T-helper 1 cell treated with Interleukin-12 subunit alpha and Interleukin-12 subunit beta and Interleukin-4 antibody, amounts not matched to agents 30 ng/mL and 1 ng/mL, for 36 hours (primary cell): ENCODE measurements at regions not wholly inside any gene's neighbourhood (a gene's known extent, or its start where the extent isn't known, plus 50 kb on each side); places are given as distances from the start of the nearest gene placed in this dataset.
"Not testable (repeated sequence)": the region's sequence is repeated elsewhere in the genome, so short reads cannot be mapped to it uniquely, and the experiment has no call there.

Experiments used
- intact Hi-C: fragments of 100-400 bp; cut with micrococcal nuclease; formaldehyde crosslinking; loops from one replicate; pipeline ENCODE4 v1.15.1; 2024

DNA sequence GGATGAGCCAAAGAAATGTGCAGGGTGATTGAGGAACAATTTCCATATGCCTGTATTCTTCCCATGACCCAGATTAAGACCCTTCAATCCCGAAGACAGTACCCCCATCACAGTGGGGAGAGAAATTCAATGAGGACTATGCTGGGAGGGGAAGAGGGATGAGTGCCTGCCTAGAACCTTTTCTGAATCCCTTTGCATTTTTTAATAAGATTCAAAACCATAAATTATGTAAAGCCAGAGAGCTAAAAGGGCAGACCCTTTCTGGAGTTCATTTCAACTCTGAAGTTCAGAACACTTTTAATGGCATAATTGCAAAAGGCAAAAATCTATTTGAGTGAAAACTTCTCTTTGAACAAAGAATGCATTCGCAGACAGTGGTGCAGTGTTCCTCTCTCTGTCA, 529.5 kb downstream of the NTRK3 start:
- intact Hi-C loops = no loop called here

DNA sequence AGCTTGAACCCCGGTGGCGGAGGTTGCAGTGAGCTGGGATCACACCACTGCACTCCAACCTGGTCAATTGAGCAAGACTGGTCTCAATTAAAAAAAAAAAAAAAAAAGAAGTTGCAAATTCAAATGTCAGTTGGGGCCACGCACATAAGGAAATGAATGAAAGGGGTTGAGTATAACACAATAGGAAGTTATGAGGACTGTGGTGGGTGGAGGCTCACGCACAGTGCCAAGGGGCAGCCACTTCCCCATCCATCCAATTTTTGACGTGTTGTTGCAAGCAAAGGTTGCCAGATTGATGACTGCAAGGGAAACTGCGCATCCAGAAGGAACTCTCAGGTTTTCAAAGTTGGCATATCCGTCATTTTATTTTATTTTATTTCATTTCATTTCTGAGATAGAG, 532.2 kb downstream of the NTRK3 start:
- intact Hi-C loops = no loop called here

DNA sequence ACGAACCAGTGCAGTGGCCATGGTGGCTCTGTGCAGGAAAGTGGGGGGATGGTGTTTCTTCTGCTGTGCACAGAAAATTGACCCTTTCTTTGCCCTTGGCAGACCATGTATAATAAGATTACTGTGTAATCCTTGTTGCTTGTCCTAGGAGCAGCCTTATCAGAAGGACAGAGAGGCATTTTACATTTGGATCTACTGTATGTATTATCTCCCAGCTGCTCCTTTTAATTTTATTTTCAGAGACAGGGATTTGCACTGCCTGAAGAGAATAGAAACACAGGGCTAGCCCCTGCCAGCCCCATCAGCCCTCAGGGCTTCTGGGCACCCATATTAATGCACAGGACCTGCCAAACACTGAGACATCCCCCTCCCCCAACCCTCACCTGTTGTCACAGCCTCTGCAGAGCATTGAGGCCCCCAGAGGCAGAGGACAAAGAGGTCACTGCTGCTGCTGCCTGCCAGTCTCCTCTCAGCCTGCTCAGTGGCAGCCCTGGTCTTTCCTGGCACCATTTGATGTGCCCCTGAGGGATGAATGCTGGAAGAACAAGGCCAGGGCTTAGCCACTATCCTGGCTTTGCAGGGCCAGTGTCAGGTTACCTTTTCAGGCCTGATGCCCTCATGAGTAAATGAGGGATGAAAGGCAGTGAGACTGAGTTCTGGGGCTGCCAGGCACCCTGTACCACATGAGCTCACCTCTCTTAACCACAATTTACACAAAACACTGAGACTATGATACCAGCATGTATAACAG, 533.4 kb downstream of the NTRK3 start:
- intact Hi-C loops = no loop called here

DNA sequence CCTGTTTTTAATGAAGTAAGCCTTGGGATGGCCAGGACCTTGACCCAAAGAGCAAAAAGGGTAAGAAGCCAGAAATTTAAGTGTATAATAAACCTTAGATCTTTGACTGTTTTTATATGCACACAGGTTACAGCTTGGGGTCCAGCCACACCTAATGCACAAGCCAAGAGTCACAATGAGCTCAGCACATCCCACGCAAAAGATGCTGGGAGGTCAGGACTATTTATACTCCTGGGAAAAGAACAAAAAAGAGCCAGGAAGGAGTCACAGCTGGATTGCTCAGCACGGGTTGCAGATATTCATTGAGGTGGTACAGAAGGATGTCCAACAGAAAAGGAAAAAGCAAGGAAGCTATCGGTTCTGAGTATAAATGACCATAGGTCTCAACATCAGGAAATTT, 536.3 kb downstream of the NTRK3 start:
- intact Hi-C loops = no loop called here

DNA sequence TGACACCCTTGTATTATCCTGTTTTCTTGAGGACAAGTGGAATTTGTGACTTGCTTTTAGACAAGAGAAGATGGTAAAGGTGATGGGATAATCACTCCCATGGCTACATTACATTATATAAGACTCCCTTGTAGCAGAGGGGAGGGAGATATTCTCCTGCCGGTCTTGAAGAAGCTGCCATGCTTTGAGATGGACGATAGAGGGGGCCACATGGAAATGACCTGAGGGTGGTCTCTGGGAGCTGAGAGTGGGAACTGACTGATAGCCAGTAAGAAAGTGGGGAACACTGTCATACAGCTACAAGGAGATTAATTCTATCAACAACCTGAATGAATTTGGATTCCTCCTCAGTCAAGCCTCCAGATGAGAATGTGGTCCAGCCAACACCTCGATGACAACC, 540.1 kb downstream of the NTRK3 start:
- intact Hi-C loops = no loop called here

DNA sequence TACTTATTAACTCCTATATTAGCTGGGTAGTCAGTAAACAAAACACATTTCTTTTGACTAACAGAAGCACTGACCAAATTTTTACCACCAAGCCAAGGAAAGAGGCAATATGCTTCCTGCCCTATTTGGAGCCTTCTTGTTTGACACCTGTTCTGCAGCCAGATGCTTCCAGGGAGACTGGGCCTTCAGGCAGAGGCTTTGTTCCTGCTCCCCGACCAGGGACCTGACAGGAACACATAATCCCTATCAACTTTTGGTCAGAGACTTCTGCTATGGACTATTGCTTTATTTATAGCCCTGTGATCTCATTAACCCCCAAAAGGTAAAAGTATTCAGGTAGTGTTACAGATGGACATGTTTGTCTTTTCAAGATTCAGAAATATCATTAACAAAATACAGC, 541.3 kb downstream of the NTRK3 start:
- intact Hi-C loops = no loop called here

DNA sequence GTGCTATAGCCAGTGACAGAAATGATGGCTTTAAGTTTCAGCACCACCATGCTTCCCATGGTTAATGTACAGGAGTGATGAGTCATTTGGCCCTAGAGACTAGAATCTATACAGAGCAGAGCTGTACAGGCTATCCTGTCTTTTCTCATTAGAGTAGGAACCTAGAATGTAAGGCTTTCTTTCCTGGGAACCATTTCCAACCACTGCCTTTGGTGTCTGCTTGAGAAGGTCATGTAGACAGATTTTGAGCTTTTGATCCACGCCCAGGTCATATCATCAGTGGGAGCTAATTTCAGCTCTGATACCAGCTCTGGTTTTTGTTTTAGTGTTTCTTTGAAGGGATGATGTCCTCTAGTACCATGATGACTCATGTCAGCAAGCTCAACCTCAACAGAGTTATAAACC, 543.1 kb downstream of the NTRK3 start:
- intact Hi-C loops = no loop called here

DNA sequence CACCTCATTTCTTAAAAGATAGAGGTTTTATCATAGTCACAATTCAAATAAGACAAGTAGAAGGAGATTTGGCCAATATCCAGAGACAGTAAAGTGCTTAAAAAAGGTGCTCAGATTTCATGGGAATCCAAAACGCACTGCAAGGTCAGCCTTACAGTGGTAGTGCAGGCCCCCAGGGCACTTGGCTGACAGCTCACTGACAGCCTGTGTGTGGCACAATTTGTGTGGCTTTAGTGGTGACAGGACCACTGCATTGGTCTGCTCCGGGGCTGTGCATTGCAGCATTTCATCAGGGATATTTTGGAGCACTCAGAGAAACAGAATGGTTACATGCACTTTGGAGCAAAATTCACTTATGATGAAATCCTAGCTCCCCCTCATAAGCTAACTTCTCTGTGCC, 544.3 kb downstream of the NTRK3 start:
- intact Hi-C loops = no loop called here

DNA sequence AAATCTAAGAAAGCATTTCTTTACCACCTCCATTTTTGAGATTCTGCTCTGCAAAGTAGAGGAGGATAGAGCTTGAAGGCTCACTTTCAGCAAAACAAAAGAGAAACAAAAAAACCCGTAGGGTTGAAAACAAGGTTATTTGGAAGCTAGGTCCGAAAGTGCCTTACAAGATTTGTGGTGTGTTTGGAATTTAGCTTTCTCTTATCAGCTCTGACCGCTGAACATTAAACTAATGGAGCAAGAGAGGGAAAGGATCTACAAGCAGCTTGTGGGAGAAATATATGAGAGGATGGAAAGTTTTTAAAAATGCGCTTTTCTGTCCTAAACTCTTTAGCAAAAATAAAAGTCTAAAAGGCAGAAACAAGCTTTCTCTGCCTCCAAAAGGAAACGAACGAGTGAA, 545.5 kb downstream of the NTRK3 start:
- intact Hi-C loops = no loop called here

DNA sequence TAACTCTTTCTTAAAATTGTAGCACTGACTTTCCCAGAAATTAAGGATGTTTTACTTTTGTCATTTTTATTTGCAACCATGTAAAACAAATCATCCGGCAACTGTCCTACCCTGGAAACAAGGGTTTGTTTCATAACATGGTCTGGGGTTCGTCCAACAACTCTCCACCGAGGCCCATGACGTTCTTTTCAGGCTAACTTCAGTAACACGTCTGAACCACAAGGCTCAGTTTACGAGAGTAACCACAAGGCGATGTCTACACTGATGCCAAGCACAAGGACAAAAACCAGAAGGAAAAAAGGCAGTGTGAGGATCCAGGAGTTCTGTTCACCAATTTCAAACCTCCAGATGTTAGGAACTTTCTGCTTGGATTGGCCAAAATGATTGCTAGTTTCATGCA, 546.1 kb downstream of the NTRK3 start:
- intact Hi-C loops = no loop called here

DNA sequence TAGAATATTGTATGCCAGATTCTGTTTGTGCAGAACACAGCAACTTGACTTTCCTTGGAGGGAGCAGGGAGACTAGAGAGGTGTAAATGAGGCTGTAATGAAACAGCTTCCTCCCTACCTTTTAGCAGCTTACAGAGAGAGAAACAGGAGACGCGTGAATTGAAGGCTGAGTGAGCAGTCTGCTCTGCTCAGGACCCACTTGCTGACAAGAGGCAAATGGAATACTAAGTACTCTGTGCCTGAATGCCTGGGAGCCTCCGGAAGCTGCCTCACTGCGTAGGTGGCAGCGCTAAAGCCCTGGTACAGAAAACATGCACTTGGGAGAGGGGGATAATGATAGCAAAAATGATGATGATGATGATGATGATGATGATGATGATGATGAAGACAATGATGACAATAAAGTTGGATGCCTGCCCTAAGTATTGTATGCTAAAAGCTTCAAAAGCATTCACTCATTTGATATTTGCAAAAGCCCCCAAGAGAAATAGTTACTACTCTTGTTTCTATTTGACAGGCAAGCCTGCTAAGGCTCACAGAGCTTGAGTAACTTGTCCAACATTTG, 548.9 kb downstream of the NTRK3 start:
- intact Hi-C loops = no loop called here

DNA sequence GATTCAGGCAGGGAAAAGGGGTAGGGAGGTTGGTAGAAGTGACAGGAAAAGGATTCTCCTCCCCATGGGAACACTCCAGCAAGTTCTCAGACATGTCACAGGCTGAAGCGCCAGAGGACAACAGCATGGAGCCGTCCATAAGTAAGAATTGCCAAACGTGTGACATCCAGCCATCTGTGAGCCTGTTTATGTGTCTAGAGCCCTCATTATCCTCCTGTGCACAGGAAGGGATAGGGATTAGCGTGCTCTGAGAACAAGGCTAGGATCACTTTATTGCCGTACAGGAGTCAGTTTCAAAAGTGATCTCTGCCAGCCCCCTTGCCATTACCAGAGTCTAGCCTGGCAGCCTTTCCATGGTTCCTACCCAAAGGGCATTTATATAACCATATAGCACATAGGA, 549.5 kb downstream of the NTRK3 start:
- intact Hi-C loops = no loop called here

DNA sequence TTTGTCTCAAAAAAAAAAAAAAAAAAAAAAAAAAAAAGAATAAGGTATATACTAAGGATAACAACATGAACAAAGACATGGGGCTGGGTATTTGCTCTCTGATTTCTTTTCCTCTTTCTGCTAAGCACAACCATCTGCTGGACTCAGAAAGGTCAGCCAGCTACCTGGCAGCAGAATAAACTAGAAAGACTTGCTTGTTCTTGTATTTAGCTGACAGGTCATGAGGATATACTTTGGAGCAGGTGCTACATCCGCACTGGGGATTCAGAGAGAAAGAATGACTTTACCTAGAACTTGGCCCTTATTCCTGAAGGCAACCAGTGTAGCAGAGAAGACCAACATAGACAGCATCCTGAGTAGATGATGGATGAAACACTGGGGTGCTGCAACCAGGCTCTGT, 550.5 kb downstream of the NTRK3 start:
- intact Hi-C loops = no loop called here

DNA sequence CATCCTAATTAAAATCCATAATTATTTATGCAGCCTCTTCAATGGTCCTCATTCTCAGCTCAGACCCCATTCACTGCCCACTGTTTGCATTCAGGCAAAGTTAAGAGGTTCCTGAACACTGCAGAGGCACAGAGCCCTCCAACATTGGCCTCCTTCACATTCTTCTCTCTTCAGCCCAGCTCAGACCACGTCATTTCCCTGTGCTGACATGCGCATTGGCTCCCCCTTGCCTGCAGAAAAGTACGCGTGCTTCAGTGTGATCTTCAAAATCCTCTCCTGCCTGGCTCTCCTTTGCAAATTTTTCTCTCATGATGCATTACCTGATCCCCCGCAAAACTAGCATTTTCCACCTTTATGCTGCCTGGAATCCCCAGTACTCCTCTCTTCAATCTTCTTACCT, 552.3 kb downstream of the NTRK3 start:
- intact Hi-C loops = no loop called here

DNA sequence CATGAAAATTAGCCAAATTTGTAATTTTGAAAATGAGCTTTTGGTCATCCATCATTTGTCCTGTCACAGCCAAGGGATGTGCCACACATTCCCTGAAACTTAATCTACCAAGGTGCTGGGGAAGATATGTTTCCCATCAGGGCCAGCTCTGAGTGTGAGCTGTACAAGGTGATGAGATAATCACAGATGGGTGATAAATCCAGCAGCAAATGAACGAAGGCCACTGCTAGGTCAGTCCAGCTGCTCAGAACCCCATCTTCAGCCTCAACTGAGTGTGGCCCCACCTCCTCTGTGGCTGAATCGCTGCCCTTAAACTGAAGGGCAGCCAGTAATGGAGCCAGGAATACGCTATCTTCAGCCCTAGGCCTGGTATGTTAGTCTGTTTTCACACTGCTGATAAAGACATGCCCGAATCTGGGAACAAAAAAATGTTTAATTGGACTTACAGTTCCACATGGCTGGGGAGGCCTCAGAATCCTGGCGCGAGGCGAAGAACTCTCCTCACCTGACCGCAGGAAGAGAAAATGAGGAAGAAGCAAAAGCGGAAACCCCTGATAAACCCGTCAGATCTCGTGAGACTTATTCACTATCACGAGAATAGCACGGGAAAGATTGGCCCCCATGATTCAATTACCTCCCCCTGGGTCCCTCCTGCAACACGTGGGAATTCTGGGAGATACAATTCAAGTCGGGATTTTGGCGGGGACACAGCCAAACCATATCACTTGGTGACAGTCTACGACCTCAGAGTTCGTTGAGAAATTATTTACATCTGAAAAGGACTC, 553.0 kb downstream of the NTRK3 start:
- intact Hi-C loops = no loop called here

DNA sequence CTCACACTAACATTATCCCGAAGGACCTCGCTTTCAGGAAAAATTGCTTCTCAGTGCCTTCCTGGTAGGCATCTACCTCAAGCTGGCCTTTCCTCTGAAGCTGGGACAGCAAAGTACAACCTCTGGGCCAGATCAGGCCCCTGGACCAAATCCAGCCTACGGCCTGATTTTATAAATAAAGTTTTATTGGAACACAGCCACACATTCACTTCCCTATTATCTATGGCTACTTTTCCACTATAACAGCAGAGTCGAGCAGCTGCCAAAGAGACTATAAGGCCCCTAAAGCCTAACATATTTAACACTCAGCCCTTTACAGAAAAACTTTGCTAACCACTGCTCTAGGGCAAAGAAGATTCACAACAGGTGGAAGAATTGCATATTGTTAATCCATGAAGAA, 554.3 kb downstream of the NTRK3 start:
- intact Hi-C loops = no loop called here

DNA sequence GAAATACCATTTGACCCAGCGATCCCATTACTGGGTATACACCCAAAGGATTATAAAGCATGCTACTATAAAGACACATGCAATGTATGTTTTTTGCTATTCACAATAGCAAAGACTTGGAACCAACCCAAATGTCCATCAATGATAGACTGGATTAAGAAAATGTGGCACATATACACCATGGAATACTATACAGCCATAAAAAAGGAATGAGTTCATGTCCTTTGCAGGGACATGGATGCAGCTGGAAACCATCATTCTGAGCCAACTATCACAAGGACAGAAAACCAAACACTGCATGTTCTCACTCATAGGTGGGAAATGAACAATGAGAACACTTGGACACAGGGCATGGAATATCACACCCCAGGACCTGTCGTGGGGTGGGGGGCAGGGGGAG, 558.1 kb downstream of the NTRK3 start:
- intact Hi-C loops = not testable (repeated sequence)

DNA sequence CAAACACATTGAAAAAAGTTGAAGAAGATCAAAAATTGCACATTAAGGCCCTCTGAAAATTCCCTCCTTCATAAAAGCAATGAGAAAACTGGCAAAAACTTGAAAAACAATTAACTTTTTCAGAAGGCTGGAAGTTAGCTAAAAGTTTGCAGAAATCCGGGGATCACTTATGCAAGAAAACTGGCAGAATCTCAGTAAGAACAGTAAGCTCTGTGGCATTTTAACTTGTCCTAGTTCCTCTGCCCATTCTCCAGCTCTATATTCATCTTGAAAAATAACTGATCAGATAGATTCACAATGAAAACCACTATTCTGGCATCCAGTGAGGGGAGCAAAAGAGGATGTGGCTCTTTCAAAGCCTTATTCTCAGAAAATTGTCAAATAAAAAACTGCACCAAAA, 566.8 kb downstream of the NTRK3 start:
- intact Hi-C loops = no loop called here

DNA sequence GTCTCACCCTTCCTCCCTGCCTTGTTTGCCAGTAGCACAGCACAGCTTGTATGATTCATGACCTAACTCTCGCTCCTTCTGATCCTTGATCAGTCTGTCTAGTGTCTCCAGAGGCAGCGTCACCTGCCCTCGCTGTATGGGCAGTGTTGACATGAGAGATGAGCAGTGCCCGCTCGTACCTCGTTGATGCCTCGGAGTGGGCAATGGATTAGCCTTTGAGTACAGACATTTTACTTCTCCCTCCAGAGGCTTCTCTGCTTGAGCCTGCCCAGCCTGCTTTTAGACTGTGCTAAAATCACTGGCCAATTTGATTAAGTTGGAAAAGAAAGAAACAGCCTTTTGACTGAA, 569.0 kb downstream of the NTRK3 start:
- intact Hi-C loops = no loop called here

DNA sequence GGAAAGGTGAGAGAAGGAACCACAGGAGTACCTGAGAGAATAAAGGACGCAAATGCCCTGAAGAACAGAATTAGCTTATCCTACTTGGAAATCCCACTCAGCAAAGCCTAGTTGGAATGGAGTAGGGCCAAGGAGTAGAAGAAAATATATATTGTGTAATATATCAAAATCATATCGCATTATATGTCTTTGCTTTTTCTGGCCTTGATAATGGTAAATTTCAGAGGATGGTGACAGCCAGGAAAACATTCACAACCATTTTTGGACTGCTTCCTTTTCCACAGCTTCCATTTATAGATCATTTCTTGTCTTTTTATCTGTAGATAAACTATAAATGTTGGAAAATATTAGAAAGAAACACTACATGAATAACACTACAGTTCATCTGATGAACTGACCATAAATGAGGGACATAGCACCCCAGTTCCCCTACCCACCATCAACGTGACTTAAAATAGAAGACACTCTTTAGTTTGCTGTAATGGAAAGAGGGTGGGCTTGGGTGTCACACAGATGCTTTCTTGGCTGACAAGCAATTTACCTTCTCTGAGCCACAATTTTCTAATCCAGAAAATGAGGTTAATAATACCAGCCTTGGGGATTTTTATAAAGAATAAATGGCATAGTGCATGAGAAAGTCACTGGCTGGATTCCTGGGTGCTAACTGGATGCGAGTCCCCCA, 569.6 kb downstream of the NTRK3 start:
- intact Hi-C loops = no loop called here

DNA sequence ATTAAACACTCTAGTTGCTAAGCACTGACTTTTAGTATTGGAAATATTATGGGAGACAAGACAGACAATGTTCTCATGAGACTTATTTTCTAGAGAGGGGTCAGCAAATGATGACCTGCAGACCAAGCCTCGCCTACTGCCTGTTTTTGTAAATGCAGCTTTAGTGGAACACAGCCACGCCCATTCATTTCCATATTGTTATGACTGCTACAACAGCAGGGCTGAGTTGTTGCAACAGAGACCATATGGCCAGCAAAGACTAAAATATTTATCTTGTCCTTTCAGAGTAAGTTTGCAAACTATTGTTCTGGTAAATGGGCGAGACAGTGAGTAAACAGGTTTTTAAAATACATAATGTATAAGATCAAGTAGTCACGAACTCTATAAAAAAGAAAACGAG, 570.2 kb downstream of the NTRK3 start:
- intact Hi-C loops = no loop called here

DNA sequence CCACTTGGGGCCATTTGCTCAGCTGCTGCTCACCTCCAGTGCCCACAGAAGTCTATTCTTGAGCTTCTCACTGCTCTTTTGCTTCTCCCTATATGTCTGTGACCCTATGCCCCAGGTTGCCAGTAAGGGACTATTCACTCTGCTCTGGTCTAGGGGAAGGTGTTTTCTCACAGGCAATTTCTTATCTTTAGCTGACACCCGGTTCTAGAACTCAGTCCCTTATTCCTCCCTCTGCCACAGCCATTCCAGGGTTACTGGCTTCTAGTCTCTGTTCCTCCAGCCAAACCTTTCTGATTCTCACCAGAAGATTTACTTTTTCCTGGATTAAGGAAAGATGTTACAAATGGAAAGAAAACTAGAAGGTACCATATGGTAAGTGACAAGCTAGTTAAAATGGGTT, 574.0 kb downstream of the NTRK3 start:
- intact Hi-C loops = no loop called here
